ENCODE measurements at regions not wholly inside any gene's neighbourhood (a gene's known extent, or its start where the extent isn't known, plus 50 kb on each side); places are given as distances from the start of the nearest gene placed in this dataset.
"Not testable (repeated sequence)": the region's sequence is repeated elsewhere in the genome, so short reads cannot be mapped to it uniquely, and the experiment has no call there.

DNA sequence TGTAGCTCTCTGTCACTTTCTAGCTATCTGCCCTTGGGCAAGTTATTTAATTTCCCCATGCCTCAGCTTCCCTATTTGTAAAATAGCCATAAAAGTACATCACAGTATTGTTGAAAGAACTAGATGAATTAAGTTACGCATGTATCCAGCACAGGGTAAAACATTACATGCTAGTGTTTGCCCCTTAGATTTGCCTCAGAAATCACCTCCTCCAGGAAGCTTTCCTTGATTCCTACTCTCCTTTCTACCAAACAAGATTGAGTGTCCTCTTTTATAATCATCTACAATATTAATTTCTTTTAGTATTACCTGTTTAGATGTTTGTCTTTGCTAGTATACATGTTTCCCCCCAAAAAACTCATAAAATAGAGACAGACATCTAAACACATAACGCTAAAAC is 369.5 kb downstream of the GBA3 start:
- DNase-seq = no peak

DNA sequence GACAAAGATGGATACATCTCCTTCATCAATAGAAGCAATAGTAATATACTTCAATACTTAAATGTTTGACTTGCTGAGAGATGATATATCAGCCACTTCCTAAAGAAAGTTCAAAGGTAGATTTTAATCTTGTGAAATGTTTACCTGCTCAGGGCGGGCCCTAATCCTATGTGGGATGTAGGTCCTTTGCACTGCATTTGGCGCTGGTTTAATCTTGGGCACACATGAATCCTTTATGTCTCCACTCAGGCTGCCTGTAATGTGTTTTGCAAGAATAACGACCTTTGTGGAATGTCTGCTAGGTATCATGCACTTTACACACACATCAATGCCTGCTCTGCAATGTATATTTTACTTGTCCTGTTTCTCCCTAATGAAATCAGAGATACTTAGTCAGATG is 368.7 kb downstream of the GBA3 start:
- no peak for DNase-seq

DNA sequence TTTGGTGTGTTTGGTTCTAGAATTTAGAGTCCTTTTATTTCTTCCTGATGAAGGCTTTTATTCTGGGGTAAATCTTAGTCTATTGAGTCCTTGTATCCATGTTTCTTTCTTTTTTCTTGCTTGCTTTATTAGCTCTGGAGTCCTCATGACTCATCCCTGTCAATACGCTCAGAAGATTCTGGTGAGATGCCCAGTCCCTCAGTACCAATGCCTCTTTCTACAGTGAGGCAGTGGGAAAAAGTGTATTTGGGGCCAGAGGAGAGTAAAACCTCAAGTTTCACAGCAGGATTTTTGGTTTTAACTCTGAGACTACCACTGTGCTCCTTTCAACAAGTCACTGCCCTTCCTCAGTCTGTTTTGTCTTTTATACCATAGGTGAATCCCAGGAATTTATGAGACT is 368.0 kb downstream of the GBA3 start:
- DNase-seq = no peak

DNA sequence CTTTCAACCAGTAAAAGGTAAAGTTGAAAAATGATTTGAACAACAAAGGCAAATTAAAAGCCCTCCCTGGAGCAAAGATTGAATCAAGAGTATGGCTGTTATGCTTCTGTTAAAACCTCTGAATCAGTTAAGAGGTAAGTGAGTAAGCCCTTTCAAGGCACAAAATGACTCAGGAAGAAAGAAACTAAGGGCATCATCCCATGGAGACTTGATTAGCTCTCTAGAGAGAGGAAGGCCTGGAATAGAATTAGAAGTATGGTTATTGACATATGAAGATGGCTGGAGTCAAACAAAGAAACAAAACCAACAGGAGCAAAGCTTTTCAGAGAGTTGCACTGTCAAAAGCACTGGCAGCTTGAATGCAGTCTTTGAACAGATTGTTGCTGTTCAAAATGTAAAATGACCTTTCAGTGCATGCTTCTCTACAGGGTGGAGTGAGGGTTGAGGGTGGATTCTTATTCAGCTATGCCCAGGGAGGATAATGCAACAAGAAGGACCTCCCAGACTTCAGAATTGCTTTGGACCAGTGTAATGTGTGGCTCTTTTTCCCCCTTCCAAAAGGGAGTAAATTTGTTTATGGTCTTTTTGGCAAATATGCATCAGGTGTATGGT is 365.5 kb downstream of the GBA3 start:
- no peak for DNase-seq

DNA sequence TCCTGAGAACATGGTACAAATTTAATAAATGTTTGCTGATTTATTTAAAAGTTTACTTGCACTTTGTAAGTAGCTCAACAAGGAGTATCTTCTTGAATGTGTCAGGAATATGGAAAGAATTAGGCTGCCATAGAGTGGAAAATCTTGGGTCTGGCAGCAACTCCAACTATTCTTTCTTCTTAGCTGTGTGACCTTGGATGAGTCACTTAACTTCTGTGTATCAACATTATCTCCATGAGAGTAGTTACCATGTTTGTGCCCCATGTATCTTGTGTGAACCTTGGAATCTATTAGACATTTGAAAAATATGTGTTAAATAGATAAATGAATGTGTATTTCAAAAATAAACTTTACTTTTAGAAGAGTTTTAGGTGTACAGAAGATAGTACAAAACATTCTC is 348.8 kb downstream of the GBA3 start:
- no peak for DNase-seq

DNA sequence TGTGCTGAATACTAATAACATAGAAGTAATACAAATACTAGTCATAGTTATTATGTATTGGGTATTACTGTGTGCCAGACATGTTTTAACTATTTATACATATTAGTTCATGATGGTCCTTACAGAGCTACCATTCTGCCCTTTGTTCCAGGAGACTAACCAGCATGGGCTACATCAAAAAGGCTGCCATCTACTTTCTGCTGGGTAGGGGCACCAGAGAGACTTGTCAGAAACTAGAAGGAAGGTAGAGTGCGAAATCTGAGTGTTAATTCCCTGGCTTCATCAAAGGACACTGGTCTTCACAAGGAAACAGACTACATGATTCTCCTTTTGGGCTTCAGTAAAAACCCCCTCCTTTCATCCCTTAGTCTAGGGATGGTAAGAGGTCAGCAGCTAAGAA is 347.8 kb downstream of the GBA3 start:
- DNase-seq = no peak

DNA sequence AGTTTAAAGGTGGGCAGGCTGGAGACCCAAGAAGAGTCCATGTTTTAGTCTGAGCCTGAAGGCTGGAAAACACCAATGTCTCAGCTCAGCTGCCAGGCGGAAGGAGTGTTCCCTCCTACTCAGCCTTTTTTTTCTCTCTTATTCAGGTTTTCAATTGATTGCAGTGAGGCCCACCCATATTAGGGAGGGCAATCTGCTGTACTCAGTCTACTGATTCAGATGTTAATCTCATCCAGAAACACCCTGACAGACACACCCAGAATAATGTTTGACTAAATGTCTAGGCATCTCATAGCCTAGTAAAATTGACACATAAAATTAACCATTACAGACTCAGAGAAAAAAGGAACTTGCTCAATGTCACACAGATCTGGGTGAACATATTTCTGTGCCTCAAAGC is 347.1 kb downstream of the GBA3 start:
- DNase-seq = no peak

DNA sequence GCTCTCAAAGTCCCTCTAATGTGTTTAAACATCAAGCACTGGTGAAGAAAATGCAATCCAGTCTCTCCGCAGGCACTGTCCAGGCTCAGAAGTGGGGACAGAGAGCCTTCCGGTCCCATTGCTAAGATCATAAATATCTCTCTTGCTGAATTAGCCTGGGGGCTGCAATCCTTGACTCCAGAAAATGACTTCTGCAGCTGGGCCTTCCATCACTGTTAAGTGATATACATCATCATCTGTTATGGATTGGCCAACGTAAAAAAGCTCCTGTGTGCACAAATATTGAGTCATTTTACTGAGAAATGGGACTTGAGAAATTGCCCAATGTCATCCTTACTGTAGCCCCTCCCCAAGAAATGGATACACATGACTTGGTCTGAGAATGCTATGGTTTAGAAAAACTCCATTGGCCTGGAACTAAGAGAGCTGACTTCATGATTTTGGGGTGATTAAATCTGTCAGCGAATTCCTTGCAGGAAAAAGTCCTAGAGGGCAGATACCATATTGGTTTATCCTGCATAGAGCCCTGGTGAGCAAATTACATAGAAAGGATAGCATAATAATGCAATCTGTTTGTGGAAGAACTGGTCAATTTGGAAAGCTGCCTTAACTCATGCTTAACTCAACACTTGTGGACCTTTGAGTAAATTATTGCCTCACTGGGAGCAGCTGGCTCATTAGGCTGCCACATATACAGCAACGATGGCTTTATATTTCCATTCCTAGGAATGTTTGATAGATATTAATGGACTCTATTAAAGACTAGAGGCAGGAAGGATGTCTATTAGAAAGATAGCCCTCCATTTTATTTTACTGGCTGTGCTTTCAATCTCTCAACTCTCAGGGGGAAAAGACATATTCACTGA is 346.1 kb downstream of the GBA3 start:
- no peak for DNase-seq

DNA sequence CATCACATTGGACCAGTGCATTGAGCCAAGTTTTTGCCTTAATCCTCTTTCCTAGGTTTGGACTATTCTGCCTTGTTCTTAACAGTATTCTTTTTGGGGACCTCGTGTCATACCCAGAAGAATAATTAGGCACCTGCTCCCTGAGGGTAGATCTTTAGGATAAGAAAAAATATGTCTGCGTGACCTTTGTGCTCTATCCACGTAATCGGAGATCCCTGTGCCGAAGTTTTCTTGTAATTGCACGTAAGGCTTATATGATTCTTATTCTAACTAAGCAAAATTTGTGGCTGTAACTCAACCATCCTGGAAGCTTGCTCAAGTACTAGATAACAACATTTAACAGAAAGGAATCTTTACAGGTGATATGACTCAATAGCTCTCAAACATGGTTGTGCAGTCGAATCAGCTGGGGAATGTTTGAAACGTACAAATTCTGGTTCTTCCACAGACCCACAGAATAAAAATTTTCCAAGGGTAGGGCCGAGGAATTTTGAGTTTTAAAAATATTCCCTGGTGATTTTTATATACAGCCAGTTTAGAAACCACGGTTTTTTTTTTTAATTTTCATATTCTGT is 344.3 kb downstream of the GBA3 start:
- no peak for DNase-seq

DNA sequence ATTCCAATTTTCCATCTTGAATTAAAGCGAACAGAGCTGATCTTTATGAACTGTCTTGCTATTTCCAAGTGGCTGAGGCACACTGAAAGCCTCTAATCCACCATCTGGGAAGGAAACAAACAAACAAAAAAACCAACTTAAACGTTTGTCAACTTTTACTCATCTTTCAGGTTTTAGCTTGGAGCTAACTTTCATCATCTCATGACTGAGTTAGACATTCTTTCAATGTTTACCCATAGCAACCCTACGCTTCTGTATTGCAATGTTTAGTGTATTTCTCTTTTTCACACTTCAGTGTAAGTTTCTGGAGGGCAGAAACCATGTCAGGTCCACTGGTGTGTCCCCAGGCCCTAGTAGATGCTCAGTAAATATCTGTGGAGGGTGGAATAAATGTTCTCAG is 343.8 kb downstream of the GBA3 start:
- DNase-seq = no peak

DNA sequence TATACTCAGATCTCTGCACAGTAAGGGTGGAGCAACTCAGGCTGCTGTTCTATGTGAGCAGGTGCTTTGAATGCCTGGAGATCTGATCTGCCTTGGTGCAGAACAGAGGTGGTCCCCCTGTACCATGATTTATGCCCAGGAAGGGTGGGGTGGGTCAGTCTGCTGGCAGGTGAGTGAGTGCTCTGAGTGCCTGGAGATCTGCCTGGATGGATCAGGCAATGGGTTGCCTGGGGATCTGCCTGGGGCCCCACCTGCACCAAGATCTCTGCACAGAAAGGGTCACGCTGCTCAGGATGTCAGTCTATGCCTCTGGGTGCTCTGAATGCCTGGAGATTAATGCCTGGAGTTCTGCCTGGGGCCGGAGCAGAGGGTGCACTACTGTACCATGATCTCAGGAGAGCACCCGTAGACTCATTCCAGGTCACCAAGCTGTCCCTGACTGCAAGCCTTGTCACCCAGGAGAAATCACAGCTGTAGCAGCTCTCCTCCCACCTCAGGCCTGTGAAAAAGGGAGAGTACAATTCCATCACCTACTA is 342.9 kb downstream of the GBA3 start:
- DNase-seq = no peak

DNA sequence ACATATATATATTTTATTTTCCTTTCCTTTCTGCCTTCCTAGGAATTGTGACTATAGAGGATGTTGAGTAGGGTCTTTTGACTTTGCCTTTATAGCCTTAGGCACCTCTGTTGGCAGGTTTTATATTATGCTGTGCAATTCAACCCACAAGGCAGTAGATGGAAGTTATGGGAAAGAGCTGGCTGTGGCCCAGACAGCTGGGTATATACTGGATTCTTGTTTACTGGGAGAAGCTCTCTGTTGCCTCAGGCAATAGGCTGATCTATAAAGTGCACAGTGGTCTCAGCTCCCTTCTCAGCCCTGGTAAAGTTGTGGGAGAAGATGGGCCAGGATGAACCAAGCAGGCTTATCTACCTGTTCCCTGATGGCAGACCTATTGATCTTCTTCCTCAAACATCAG is 342.0 kb downstream of the GBA3 start:
- DNase-seq = peak; percentile 2

DNA sequence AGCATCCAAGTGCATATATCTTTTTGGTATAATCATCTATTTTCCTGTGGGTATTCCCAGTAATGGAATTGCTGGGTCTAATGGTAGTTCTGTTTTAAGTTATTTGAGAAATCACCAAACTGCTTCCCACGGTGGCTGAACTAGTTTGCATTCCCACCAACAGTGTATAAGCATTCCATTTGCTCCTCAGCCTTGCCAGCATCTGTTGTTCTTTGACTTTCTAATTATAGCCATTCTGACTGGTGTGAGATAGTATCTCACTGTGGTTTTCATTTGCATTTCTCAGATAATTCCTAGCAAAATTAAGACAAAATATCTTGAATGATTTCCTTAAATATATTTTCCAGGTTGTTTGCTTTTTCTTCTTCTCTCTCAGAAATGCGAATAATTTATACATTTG is 341.1 kb downstream of the GBA3 start:
- DNase-seq = peak; percentile 18

DNA sequence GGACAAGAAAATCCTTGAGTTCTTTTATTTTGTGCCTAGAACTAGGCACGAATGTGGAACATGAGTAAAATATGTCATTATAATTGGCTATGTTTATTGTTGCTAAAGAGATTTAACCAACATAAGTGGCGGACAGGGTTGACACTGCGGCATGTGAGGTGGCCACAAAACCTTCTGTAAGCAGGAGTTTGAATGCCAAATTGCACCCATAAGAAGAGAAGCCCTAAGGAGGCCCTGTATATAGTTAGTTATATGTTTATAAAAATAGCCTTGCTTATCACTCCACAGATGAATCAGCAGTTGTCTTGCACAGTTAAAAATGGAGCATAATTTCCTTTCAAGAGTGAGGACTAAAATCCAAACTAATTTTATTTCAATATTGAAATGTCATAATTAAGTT is 336.1 kb downstream of the GBA3 start:
- DNase-seq = no peak

DNA sequence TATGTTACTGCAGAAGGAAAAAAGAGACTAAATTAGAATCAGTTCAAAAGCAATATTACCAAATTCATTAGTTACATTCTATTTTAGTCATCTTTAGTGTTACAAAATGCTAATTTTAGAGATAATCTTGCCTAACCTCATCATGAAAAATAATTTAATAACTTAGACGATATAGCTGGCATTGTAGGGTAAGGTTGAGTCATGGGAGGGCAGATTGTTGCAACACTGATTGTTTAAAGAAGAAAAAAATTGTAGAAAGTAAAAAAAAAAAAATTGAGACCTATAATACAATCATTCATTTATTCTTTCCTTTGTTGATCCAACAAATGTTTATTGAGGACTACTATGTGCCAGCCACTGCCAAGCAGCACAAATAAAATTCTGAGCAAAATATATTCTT is 330.9 kb downstream of the GBA3 start:
- DNase-seq = no peak

DNA sequence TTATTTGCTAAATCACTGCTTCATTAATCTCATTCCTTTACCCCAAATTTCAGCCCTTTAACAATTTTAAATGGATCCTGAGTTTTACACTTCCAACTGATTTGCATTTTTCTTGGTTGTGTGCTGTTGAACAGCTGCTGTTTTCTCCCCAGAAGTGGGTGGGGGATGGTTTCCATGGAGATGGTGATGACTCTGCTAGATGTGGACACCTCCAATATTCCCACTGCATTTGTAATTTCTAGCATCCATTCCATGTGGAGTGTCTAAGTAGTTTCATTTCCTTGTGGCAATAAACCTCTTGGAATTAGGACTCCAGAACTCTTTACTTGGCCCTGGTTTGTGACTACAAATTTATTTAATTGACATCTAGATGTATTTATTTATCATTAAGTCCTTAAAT is 330.4 kb downstream of the GBA3 start:
- DNase-seq = peak; percentile 16

DNA sequence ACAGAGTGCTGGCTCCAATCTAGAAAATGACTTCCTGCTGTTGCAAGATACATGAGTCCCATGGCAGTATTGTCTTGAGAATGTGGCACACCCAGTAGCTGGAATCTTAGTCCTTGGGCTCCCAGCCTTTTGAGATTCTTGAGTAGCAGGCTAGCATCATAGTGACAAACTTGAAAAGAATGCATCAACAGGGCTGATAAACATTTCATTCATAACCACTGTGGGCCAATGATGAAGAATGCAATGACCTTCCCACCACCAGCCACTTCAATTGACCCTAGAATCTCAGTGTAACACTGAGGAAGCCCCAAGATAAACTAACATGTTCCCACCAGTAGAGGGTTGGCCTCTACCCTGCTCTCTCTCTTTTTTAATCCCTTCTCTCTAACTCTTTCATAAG is 329.3 kb downstream of the GBA3 start:
- no peak for DNase-seq

DNA sequence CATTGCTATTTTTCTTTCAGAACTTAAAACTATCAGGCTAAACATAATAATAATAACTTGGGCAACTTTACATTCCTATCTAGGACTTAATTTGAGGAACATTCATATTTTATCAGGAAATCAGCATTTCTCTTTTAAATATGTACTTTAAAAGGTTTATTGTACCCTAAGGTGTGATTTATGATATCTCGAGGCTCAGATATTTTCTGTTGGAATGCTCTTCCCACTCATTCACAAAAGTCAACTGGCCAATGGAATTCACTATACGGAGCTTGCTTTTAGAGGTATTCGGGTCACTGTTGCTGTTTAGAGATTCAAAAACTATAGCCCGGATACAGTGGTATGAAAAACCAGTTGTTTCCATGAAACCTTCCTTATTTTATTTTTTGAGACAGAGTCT is 328.3 kb downstream of the GBA3 start:
- no peak for DNase-seq

DNA sequence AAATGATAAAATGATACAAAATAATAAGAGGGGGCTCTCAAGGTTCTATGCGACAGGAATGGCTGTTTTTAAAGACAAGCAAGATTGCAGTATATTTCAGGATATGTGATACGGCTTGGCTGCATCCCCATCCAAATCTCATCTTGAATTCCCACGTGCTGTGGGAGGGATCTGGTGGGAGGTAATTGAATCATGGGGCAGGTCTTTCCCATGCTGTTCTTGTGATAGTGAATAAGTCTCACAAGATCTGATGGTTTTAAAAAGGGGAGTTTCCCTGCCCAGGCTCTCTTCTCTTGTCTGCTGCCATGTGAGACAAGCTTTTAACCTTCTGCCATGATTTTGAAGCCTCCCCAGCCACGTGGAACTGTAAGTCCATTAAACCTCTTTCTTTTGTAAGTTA is 327.7 kb downstream of the GBA3 start:
- DNase-seq = not testable (repeated sequence)

DNA sequence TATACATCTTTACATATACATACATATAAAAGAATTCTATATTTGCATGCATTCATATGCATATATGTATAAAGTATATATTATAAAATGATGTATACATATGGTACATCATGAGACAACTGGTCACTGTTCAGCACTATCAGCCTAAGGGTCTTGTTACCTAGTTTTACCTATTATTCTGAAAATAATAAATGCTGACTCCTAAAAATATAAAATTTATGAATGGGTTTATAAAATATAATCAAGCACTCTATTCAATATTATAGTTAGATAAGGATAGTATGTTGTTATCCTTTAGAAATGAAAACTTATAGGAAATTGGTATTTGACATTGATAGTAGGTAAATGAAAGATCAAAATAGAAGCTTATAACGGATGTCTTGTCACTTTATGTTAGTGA is 324.2 kb downstream of the GBA3 start:
- no peak for DNase-seq

DNA sequence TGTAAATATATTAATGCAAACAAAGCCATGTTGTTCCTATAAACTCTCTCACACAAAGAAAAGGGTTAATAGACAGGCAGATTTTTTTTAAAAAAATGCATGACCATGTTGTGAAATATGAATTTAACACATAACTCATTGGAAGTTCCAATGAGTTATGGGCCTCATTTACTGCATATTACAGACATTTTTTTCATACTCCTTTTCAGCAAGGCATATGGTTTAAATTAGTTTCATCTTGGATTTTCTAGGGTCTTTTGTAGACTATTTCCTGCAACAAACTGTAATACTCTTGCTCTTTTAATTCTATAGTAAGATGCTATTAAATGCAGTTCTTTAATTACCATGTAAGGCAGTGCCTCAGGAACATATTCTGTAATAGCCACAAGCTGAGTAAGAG is 323.1 kb downstream of the GBA3 start:
- no peak for DNase-seq

DNA sequence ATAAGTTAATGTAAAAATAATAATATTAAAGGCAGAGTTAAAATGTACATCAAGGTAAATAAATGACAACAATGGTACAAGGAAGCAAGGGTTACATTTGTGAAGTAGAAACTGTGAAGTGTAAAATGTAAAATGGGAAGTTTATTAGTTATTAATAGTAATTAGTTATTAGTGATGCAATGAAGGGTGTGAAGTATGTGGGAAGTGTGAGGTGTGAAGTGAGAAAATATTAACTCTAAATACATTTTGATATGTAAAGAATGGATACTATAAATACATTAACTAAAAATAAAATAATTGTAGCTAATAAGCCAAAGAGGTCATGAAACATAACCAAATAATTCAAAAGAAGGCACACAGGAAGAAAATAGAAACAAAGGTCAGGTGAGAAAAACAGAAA is 316.4 kb downstream of the GBA3 start:
- no peak for DNase-seq

DNA sequence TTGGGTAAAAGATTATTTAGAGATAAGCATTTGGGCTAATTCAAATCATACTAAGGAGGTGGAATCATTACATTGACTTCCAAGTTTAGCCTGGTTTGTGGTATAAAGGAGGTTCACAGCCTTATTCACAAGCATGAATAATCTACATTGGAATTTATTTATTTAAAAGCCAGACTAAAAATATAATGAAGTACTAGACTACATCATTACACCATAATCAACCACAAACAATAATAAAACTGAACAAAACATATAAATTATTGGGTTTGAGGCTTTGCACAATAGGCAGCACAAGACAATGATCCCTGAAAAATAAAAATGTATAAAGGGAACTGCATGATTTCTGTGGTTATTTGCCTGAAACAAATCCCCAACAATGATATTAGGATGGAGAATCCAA is 314.0 kb downstream of the GBA3 start:
- no peak for DNase-seq

DNA sequence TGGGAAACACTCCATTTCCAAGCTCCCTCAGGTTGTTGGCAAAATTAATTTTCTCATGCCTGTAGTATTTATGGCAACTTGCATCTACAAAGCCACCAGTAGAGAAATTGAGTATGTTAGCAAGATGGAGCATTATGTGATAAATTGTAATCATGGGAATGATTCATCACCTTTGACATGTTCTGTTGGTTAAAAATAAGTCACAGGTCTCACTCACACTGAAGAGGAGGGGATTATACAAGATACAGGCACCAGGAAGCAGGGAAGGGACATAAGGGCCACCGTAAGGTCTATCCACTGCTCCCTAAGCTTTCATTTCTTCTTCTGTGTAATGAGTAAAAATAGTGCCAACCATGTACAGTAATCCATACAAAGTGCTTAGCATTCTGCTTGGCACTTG is 313.0 kb downstream of the GBA3 start:
- DNase-seq = no peak
